ENCODE measurements at regions not wholly inside any gene's neighbourhood (a gene's known extent, or its start where the extent isn't known, plus 50 kb on each side); places are given as distances from the start of the nearest gene placed in this dataset.

DNA sequence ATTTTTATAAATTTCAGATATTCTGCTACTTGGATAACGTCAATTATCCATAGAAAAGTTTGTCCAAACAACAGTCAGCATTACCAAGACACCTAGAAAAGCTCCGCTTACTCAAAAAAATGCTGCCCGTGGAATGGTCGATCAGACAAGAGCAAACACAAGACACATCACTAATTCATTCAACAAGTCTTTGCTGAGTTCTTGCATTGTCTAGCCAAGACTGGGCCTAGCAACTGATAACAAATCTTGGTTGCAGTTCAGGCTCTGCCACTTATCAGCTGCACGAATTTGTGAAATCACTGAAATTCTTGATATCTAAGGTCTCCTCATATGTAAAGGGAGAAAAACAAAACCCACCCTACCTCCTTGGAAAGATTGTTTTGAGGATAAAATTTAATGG is 168.3 kb downstream of the AKR1D1 start:
- peaks cover 0 to 10% (median 0%) of the 10 kb centered on the region in 4 donors for H3K9me3 ChIP-seq
- TF ChIP-seq EP300 (IDR thresholded peaks at IDR 0.05) (no peak), POLR2AphosphoS5 (IDR thresholded peaks at IDR 0.05) (no peak), POLR2A (IDR thresholded peaks at IDR 0.05; ENCODE audit: low read depth) (no peak)
- TF ChIP-seq, protein P1, sequence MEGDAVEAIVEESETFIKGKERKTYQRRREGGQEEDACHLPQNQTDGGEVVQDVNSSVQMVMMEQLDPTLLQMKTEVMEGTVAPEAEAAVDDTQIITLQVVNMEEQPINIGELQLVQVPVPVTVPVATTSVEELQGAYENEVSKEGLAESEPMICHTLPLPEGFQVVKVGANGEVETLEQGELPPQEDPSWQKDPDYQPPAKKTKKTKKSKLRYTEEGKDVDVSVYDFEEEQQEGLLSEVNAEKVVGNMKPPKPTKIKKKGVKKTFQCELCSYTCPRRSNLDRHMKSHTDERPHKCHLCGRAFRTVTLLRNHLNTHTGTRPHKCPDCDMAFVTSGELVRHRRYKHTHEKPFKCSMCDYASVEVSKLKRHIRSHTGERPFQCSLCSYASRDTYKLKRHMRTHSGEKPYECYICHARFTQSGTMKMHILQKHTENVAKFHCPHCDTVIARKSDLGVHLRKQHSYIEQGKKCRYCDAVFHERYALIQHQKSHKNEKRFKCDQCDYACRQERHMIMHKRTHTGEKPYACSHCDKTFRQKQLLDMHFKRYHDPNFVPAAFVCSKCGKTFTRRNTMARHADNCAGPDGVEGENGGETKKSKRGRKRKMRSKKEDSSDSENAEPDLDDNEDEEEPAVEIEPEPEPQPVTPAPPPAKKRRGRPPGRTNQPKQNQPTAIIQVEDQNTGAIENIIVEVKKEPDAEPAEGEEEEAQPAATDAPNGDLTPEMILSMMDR (IDR thresholded peaks at IDR 0.05), result no peak
- WGBS, result 89% methylated on average over 5 of the region's 5 CpGs
- H3K27ac ChIP-seq (replicated peaks in 1 of 4), result no peak overlapping the region
- intact Hi-C loops (cut with DNase I), result no loop called here
- no peak for DNase-seq (ENCODE audit: extremely low spot score)
- no peaks in the 10 kb centered on the region for H3K4me1 ChIP-seq
- H3K36me3 ChIP-seq, result no peaks in the 10 kb centered on the region
- no peak overlapping the region for H3K4me3 ChIP-seq
- no peaks in the 10 kb centered on the region for H3K27me3 ChIP-seq

DNA sequence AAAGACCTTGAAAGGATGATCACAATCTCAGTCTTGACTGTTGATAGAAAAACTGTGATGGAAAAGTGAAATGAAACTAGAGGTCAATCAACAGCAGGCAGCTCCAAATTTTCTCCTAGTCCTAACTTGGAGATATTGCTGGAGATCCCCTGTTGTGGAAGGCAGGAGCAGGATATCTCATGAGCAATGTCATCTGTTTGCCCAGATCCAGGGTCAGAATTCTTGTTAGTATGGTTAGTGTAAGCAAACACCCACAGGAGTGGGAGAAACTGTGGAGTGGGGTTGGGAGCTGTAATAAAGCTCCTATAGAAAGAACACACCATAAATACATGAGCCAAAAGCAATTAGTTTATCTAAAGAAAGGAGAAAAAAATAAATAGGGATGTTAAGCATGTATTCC is 169.0 kb downstream of the AKR1D1 start:
- H3K27ac ChIP-seq (replicated peaks in 1 of 4), result no peak overlapping the region
- intact Hi-C loops (cut with DNase I), result no loop called here
- TF ChIP-seq POLR2AphosphoS5 (IDR thresholded peaks at IDR 0.05) (no peak), EP300 (IDR thresholded peaks at IDR 0.05) (no peak), POLR2A (IDR thresholded peaks at IDR 0.05; ENCODE audit: low read depth) (no peak)
- TF ChIP-seq, protein P1 (IDR thresholded peaks at IDR 0.05), result no peak
- H3K4me3 ChIP-seq, result no peak overlapping the region
- peaks cover 0 to 10% (median 0%) of the 10 kb centered on the region in 4 donors for H3K9me3 ChIP-seq
- no peaks in the 10 kb centered on the region for H3K27me3 ChIP-seq
- H3K36me3 ChIP-seq, result no peaks in the 10 kb centered on the region
- no peak for DNase-seq (ENCODE audit: extremely low spot score)
- no peaks in the 10 kb centered on the region for H3K4me1 ChIP-seq

DNA sequence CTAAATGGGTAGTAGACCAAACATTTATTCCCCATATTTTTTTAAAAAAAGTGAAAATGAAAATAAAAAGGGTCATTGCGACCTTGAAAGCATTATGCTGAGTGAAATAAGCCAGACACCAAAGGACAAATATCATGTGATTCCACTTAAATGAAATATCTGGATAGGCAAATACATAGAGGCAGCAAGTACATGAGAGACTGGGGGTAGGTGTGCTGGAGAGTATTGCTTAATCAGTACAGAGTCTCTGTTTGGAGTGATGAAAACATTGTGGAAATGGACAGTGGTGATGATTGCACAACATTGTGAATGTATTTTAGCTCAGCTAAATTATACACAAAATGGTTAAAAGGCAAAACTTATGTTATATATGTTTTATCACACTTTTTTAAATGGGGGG is 169.4 kb downstream of the AKR1D1 start:
- H3K4me3 ChIP-seq, result no peak overlapping the region
- 63% methylated on average over 1 of the region's 1 CpG for WGBS
- intact Hi-C loops (cut with DNase I), result no loop called here
- no peak overlapping the region for H3K27ac ChIP-seq (replicated peaks in 1 of 4)
- H3K27me3 ChIP-seq, result no peaks in the 10 kb centered on the region
- TF ChIP-seq EP300 (IDR thresholded peaks at IDR 0.05) (no peak), POLR2AphosphoS5 (IDR thresholded peaks at IDR 0.05) (no peak), POLR2A (IDR thresholded peaks at IDR 0.05; ENCODE audit: low read depth) (no peak)
- TF ChIP-seq, protein P1 (IDR thresholded peaks at IDR 0.05), result no peak
- DNase-seq (ENCODE audit: extremely low spot score), result no peak
- peaks cover 0 to 10% (median 0%) of the 10 kb centered on the region in 4 donors for H3K9me3 ChIP-seq
- H3K4me1 ChIP-seq, result no peaks in the 10 kb centered on the region
- no peaks in the 10 kb centered on the region for H3K36me3 ChIP-seq

DNA sequence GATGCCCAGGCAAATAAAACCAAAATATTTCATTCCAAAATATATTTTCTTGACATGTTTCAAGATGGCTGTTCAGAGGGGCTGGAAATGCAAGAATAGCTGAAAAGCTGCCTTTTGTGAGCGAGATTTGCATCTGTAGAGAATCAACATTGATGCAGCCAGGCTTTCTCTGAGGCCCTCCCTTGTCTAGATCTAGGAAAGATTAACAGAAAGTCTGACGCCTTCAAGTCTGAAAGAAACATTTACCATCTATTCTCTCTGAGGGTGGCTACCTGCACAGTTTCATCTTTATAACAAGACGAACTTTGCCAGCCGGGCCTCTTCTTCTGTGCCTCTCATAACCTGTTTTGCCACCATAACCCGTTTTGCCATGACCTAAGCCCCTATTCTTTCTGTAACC is 170.2 kb downstream of the AKR1D1 start:
- DNase-seq (ENCODE audit: extremely low spot score), result no peak
- no peaks in the 10 kb centered on the region for H3K4me1 ChIP-seq
- WGBS, result 65% methylated on average over 5 of the region's 5 CpGs
- no peaks in the 10 kb centered on the region for H3K27me3 ChIP-seq
- H3K36me3 ChIP-seq, result no peaks in the 10 kb centered on the region
- no peak overlapping the region for H3K27ac ChIP-seq (replicated peaks in 1 of 4)
- peaks cover 0 to 10% (median 0%) of the 10 kb centered on the region in 4 donors for H3K9me3 ChIP-seq
- no peak overlapping the region for H3K4me3 ChIP-seq
- intact Hi-C loops (cut with DNase I), result no loop called here
- TF ChIP-seq POLR2A (IDR thresholded peaks at IDR 0.05; ENCODE audit: low read depth) (no peak), POLR2AphosphoS5 (IDR thresholded peaks at IDR 0.05) (no peak), EP300 (IDR thresholded peaks at IDR 0.05) (no peak)
- TF ChIP-seq, protein P1 (IDR thresholded peaks at IDR 0.05), result no peak

DNA sequence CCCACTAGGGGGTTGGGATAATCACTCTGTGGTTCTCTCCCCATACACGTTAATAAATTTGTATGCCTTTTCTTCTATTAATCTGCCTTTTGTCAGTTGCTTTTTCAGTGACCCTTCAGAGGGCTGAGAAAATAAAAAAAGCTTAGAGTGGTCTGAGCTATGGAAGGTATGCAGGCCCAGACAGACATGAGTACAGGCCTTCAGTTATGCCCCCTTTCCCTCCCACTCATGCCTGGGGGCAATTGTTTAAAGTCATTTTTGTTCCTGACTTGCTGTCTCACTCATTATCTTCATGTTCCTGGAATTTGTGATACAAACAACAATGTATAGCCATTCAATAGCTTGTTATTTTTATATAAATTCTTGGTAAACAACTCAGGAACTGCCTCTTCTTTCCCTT is 170.8 kb downstream of the AKR1D1 start:
- WGBS, result 48% methylated on average over 1 of the region's 1 CpG
- H3K9me3 ChIP-seq, result peaks cover 0 to 10% (median 0%) of the 10 kb centered on the region in 4 donors

More for the DNA sequence above, 170.8 kb downstream of the AKR1D1 start:
- no peaks in the 10 kb centered on the region for H3K4me1 ChIP-seq
- no peaks in the 10 kb centered on the region for H3K27me3 ChIP-seq
- TF ChIP-seq, protein P1 (IDR thresholded peaks at IDR 0.05), result no peak
- TF ChIP-seq EP300 (IDR thresholded peaks at IDR 0.05) (no peak), POLR2A (IDR thresholded peaks at IDR 0.05; ENCODE audit: low read depth) (no peak), POLR2AphosphoS5 (IDR thresholded peaks at IDR 0.05) (no peak)
- no peaks in the 10 kb centered on the region for H3K36me3 ChIP-seq
- intact Hi-C loops (cut with DNase I), result no loop called here
- H3K27ac ChIP-seq (replicated peaks in 1 of 4), result no peak overlapping the region
- H3K4me3 ChIP-seq, result no peak overlapping the region
- DNase-seq (ENCODE audit: extremely low spot score), result no peak

All from esophagus muscularis mucosa (tissue), 4 donors.